GM23248 (cell line): ENCODE measurements at regions not wholly inside any gene's neighbourhood (a gene's known extent, or its start where the extent isn't known, plus 50 kb on each side); places are given as distances from the start of the nearest gene placed in this dataset.

Experiments
- DNase-seq: peaks from one replicate; pipeline ENCODE4 v3.0.0-alpha.2; 2015
- H2AFZ ChIP-seq: fragments of 200-600 bp; sonication (generic); 2 replicates; pipeline ENCODE4 v1.6.1; 2016; ENCODE audit warnings: antibody characterized with exemption
- H3F3A ChIP-seq: fragments of 200-600 bp; sonication (generic); 2 replicates; pipeline ENCODE4 v1.6.1; 2016; ENCODE audit warnings: mild to moderate bottlenecking, antibody characterized with exemption, mixed run types; ENCODE audit not compliant: insufficient read depth
- H3K27ac ChIP-seq: fragments of 200-600 bp; sonication (generic); 2 replicates; pipeline ENCODE4 v1.5.1; 2016; ENCODE audit warnings: mild to moderate bottlenecking
- H3K27me3 ChIP-seq: fragments of 200-600 bp; sonication (generic); replicated peaks from 2 replicates; pipeline ENCODE4 v1.6.1; 2016; ENCODE audit warnings: mild to moderate bottlenecking; ENCODE audit not compliant: insufficient read depth
- H3K36me3 ChIP-seq: fragments of 200-600 bp; sonication (generic); 2 replicates; pipeline ENCODE4 v1.6.1; 2016; ENCODE audit warnings: low read depth, mild to moderate bottlenecking
- H3K4me1 ChIP-seq: fragments of 200-600 bp; sonication (generic); 2 replicates; pipeline ENCODE4 v1.6.1; 2016; ENCODE audit warnings: mild to moderate bottlenecking; ENCODE audit not compliant: insufficient read depth
- H3K4me2 ChIP-seq: fragments of 200-600 bp; sonication (generic); one replicate; pipeline ENCODE4 v1.6.1; 2016; ENCODE audit warnings: mild to moderate bottlenecking; ENCODE audit not compliant: unreplicated experiment
- H3K4me3 ChIP-seq: fragments of 200-600 bp; sonication (generic); 2 replicates; pipeline ENCODE4 v1.5.1; 2016; ENCODE audit warnings: mild to moderate bottlenecking
- H3K79me2 ChIP-seq: fragments of 200-600 bp; sonication (generic); 2 replicates; pipeline ENCODE4 v1.6.1; 2016; ENCODE audit warnings: mild to moderate bottlenecking; ENCODE audit not compliant: insufficient read depth
- H3K9ac ChIP-seq: fragments of 200-600 bp; sonication (generic); 2 replicates; pipeline ENCODE4 v1.6.1; 2016; ENCODE audit warnings: mild to moderate bottlenecking
- H3K9me2 ChIP-seq: fragments of 200-600 bp; sonication (generic); 2 replicates; pipeline ENCODE4 v1.6.1; 2016; ENCODE audit warnings: mixed run types, mild to moderate bottlenecking, moderate library complexity; ENCODE audit not compliant: insufficient read depth
- H3K9me3 ChIP-seq: fragments of 200-600 bp; sonication (generic); one replicate; pipeline ENCODE4 v1.6.1; 2017; ENCODE audit warnings: low read depth
- H4K20me1 ChIP-seq: fragments of 200-600 bp; sonication (generic); 2 replicates; pipeline ENCODE4 v1.6.0; 2016; ENCODE audit not compliant: insufficient read depth
- EZH2 ChIP-seq: fragments of 200-600 bp; sonication (generic); IDR thresholded peaks from 2 replicates; pipeline ENCODE4 v1.6.1; 2018; ENCODE audit warnings: antibody characterized with exemption, mild to moderate bottlenecking; ENCODE audit not compliant: insufficient read depth, poor library complexity, severe bottlenecking
- EZH2phosphoT487 ChIP-seq: fragments of 200-600 bp; sonication (generic); IDR thresholded peaks from 2 replicates; pipeline ENCODE4 v1.6.1; 2018; ENCODE audit warnings: antibody characterized with exemption, moderate library complexity, mild to moderate bottlenecking, low read depth; ENCODE audit not compliant: insufficient read depth
- WGBS, 2 experiments: methylation state at CpG; one replicate each; pipeline ENCODE4 v1.1.6; 2015 to 2017; ENCODE audit warnings: low lambda C conversion rate in 2 of 2, low coverage in 1 of 2; ENCODE audit errors: missing lambda C conversion rate in 2 of 2; 5-methylcytosine and 5-hydroxymethylcytosine counted together
- in situ Hi-C: fragments of 300-500 bp; cut with MboI; formaldehyde crosslinking; loops from 2 replicates; pipeline ENCODE4 v1.15.0; 2020

DNA sequence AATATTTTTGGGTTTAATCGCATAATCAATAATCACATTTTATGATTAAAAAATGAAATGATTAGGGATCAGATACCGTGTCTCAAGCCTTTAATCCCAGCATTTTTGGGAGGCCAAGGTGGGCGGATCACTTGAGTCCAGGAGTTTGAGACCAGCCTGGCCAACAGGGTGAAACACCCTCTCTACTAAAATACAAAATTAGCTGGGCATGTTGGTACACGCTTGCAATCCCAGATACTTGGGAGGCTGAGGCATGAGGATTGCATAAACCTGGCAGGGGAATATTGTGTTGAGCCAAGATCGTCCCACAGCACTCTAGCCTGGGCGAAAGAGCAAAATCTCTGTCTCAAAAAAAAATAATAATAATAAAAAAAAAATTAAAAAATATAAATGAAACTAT, 1581.4 kb downstream of the KCNT2 start:
- Histone ChIP-seq H3K4me1 (no peaks in the 10 kb centered on the region), H4K20me1 (no peaks in the 10 kb centered on the region), H2AFZ (no peak overlapping the region), H3K9me3 (no peaks in the 10 kb centered on the region), H3K27ac (no peak overlapping the region), H3K79me2 (no peaks in the 10 kb centered on the region), H3K9ac (no peak overlapping the region), H3K4me2 (no peak overlapping the region), H3K4me3 (no peak overlapping the region), H3F3A (no peaks in the 10 kb centered on the region), H3K27me3 (no peaks in the 10 kb centered on the region), H3K9me2 (no peaks in the 10 kb centered on the region), H3K36me3 (no peaks in the 10 kb centered on the region)
- in situ Hi-C loops = no loop called here
- 23 to 31% methylated on average over 6 of the region's 6 CpGs for WGBS, 2 experiments
- TF ChIP-seq EZH2 (no peak), EZH2phosphoT487 (no peak)
- no peak for DNase-seq

GRCh38 chr1:195019385-195019784, 1588.9 kb downstream of the KCNT2 start:
- no peaks in the 10 kb centered on the region for H3K79me2 ChIP-seq
- no peaks in the 10 kb centered on the region for H3K4me1 ChIP-seq
- no peaks in the 10 kb centered on the region for H3F3A ChIP-seq
- DNase-seq = no peak
- H3K9me3 ChIP-seq = no peaks in the 10 kb centered on the region
- H3K27me3 ChIP-seq = no peaks in the 10 kb centered on the region
- H3K36me3 ChIP-seq = no peaks in the 10 kb centered on the region
- H3K4me3 ChIP-seq = no peak overlapping the region
- no peak overlapping the region for H2AFZ ChIP-seq
- H3K9me2 ChIP-seq = no peaks in the 10 kb centered on the region
- 19 to 32% methylated on average over 1 of the region's 1 CpG for WGBS, 2 experiments
- TF ChIP-seq EZH2 = no peak
- no peak for TF ChIP-seq EZH2phosphoT487
- H4K20me1 ChIP-seq = no peaks in the 10 kb centered on the region
- H3K9ac ChIP-seq = no peak overlapping the region
- no peak overlapping the region for H3K4me2 ChIP-seq
- in situ Hi-C loops = no loop called here
- no peak overlapping the region for H3K27ac ChIP-seq

- no peak for DNase-seq
- WGBS, 2 experiments = 21 to 22% methylated on average over 5 of the region's 5 CpGs
- Histone ChIP-seq H3K9me2 (no peaks in the 10 kb centered on the region), H4K20me1 (no peaks in the 10 kb centered on the region), H2AFZ (no peak overlapping the region), H3K27ac (no peak overlapping the region), H3K9ac (no peak overlapping the region), H3K4me3 (no peak overlapping the region), H3K9me3 (no peaks in the 10 kb centered on the region), H3K4me1 (no peaks in the 10 kb centered on the region), H3F3A (no peaks in the 10 kb centered on the region), H3K36me3 (no peaks in the 10 kb centered on the region), H3K79me2 (no peaks in the 10 kb centered on the region), H3K27me3 (no peaks in the 10 kb centered on the region), H3K4me2 (no peak overlapping the region)
- TF ChIP-seq EZH2phosphoT487 = no peak
- TF ChIP-seq EZH2 = no peak
- in situ Hi-C loops = no loop called here
Observed at GRCh38 chr1:195012995-195013394, 1595.2 kb downstream of the KCNT2 start.

GRCh38 chr1:195005338-195005737, 1602.9 kb downstream of the KCNT2 start:
- Histone ChIP-seq H3K27me3 (no peaks in the 10 kb centered on the region), H3K79me2 (no peaks in the 10 kb centered on the region), H3K4me2 (no peak overlapping the region), H3K4me1 (no peaks in the 10 kb centered on the region), H3K27ac (no peak overlapping the region), H3F3A (no peaks in the 10 kb centered on the region), H4K20me1 (no peaks in the 10 kb centered on the region), H3K9me2 (peaks cover 3% of the 10 kb centered on the region; the same call in 1 of the 2 replicates), H3K9ac (no peak overlapping the region), H3K36me3 (no peaks in the 10 kb centered on the region), H3K9me3 (no peaks in the 10 kb centered on the region), H2AFZ (no peak overlapping the region), H3K4me3 (no peak overlapping the region)
- DNase-seq = no peak
- in situ Hi-C loops = no loop called here
- WGBS, 2 experiments = 16 to 22% methylated on average over 3 of the region's 3 CpGs
- TF ChIP-seq EZH2phosphoT487 = no peak
- no peak for TF ChIP-seq EZH2

DNA sequence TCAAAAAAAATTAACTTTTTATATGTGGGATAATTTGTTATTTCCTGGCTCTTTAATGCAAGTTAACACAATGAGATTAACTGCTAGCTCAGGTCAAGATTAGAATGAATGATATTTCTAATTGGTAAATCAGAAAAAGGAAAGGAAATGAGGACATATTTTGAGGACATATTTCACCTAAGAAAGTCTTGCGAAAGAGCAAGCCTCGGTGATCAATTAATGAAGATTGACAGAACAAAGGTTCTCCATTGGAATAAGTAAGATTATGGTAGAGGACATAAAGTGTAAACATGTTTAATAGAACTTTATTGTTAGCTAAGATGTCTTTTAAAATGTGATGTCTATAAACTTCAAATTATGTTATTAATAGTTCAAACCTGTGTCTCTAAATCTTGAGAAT, 1617.8 kb downstream of the KCNT2 start:
- no peak overlapping the region for H3K4me2 ChIP-seq
- H3K27me3 ChIP-seq = no peaks in the 10 kb centered on the region
- no peak overlapping the region for H3K9ac ChIP-seq
- H3K9me2 ChIP-seq = no peaks in the 10 kb centered on the region
- TF ChIP-seq EZH2phosphoT487 (no peak), EZH2 (no peak)
- no peak overlapping the region for H3K27ac ChIP-seq
- no peaks in the 10 kb centered on the region for H3K4me1 ChIP-seq
- H3F3A ChIP-seq = no peaks in the 10 kb centered on the region
- no peaks in the 10 kb centered on the region for H3K79me2 ChIP-seq
- DNase-seq = no peak
- in situ Hi-C loops = no loop called here
- H4K20me1 ChIP-seq = no peaks in the 10 kb centered on the region
- H2AFZ ChIP-seq = no peak overlapping the region
- WGBS, 2 experiments = 24 to 30% methylated on average over 2 of the region's 2 CpGs
- H3K9me3 ChIP-seq = no peaks in the 10 kb centered on the region
- H3K4me3 ChIP-seq = no peak overlapping the region
- no peaks in the 10 kb centered on the region for H3K36me3 ChIP-seq
